ENCODE measurements at regions not wholly inside any gene's neighbourhood (a gene's known extent, or its start where the extent isn't known, plus 50 kb on each side); places are given as distances from the start of the nearest gene placed in this dataset.
"Not testable (repeated sequence)": the region's sequence is repeated elsewhere in the genome, so short reads cannot be mapped to it uniquely, and the experiment has no call there.

DNA sequence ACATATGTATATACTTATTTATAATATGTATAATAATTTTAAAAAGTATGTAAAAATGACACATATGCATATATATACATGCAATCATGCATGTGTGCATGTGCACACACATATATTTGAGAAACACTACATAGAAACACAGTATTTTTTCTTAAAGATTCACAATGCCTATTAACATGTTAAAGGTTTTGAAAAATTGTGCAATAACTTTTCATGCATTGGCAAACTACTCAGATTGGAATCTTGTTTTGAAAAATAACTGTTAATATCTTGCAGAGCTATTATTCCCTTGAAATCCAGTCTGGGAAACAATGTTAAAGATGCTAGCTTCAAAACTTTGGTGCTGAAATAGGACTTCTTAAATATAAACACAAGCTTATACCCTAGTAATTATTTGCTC lies 256.2 kb upstream of the P2RY1 start:
- DNase-seq (ENCODE audit: low read depth, low spot score), result no peak

DNA sequence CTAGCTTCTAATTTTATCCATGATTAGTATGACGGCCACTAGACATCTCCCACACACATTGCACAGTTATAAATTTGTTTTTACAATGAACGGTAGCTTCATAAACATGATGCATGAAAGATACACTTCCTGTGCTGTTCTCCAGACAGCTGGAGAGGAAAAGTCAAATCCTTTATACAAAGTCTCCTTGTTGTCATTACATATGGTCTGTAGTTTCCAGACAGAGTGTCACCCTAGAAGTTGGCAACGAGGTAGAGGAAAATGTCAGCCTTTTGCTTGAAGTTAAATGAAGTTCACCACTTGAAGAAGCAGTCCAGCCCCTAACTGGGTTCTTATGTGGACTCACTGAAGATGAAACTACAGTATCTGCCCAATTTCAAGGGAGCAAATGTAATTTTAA lies 253.0 kb upstream of the P2RY1 start:
- DNase-seq (ENCODE audit: low read depth, low spot score), result no peak

DNA sequence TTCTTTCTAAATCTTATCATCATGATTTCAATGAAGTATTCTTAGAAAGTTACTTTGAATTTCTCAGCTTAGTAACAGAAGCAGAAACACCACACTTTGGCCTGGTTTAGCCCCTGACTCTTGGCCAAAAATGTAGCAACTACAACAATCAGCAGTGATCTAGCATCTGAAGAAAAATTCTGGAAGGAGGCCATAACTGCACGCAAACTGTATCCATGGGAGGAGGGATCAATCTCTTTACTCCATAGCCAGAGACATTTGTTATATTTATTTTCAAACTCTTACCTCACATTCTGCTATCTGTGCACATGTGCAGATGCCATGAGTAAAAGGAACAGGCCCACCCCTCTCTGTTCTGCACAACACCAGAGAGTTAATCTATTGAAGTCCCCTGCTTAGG lies 251.0 kb upstream of the P2RY1 start:
- no peak for DNase-seq (ENCODE audit: low read depth, low spot score)

DNA sequence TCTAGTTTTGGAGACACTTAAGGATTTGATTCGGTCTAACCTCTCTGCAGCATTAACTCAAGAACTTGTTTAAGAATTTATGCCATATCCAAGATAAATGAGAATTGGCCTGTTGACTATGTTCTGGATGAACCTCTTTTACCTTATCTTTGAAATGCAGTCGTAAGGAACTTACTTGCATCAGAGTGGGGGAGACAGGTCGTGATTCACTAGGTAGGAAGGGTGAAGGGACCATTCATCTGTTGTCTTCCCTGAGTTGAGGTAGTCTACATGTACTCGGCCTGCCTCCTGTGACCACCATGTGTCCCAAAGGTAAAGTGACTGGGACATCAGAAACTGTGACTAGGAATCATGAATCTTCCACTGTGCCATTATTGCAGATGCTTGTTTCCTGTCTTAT lies 248.0 kb upstream of the P2RY1 start:
- no peak for DNase-seq (ENCODE audit: low read depth, low spot score)

DNA sequence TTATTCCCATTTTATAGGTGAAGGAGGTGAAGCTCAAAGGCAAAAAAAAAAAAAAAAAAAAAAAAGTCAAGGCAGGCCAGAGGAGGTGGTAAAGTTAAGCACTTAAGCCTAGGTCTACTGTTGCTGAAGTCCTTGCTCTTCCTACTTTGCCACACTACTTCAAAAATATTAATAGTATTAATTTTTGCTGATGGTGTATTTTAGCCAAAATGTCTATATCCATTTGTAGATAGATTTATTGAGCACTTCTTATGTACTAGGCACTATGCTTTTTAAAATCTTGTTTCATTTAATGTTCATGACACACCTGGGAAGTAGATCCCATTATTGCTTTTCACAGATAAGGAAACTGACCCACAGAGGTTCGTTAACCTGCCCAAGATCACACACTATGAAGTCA lies 247.1 kb upstream of the P2RY1 start:
- no peak for DNase-seq (ENCODE audit: low read depth, low spot score)

DNA sequence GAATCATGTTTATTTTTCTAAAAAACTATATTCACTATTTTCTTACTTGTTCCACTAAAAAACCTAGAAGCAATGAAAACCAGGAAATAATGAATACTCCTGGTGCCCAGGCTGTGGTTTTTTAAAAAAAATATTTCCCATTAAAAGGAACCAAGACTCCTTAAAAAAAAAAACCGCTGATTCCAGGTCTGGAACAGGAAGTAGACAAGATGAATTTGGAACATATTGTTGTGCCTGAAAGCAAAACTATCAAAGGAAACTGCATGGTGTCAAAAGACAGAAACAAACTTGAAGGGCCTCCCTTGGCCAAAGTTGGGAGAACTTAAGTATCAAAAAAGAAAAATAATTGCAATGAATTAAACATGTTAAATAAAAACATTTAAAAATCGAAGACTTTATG lies 245.3 kb upstream of the P2RY1 start:
- no peak for DNase-seq (ENCODE audit: low read depth, low spot score)

DNA sequence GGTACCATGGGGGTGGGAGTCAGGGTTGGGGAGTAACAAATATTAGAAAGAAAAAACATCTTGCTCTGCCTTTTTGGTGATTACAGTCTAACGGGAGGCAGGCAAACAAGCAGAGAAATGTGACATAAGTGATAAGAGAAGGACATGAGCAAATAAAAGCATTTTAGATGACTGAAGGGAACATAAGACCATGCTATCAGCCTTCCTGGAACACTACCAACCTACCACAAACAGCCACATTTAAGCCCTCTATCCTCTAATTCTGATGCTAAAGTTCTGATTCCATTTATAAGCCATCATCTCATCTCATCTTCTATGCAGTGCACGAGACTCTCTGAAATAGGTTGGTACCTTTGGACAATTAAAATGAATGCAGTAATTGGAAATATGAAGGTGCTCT lies 243.4 kb upstream of the P2RY1 start:
- DNase-seq (ENCODE audit: low read depth, low spot score), result no peak

DNA sequence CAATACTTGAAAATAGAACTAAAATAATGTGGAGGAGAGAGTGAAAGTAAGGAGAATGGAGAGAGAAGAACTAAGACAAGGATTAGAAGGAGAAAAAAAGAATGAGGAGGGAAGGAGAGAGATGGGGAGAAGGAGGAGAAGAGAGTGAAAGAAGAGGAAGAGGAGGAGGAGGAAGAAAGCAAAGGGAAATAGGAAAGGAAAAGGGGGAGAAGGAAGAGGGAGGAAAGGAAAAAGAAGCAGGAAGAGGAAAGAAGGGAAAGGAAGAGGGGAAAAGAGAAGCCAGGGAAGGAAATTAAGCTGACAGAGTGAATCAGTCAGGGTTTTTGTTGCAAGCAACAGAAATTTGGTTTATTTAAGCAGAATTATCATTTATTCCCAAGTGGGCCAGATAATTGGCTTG lies 241.7 kb upstream of the P2RY1 start:
- DNase-seq (ENCODE audit: low read depth, low spot score), result no peak

DNA sequence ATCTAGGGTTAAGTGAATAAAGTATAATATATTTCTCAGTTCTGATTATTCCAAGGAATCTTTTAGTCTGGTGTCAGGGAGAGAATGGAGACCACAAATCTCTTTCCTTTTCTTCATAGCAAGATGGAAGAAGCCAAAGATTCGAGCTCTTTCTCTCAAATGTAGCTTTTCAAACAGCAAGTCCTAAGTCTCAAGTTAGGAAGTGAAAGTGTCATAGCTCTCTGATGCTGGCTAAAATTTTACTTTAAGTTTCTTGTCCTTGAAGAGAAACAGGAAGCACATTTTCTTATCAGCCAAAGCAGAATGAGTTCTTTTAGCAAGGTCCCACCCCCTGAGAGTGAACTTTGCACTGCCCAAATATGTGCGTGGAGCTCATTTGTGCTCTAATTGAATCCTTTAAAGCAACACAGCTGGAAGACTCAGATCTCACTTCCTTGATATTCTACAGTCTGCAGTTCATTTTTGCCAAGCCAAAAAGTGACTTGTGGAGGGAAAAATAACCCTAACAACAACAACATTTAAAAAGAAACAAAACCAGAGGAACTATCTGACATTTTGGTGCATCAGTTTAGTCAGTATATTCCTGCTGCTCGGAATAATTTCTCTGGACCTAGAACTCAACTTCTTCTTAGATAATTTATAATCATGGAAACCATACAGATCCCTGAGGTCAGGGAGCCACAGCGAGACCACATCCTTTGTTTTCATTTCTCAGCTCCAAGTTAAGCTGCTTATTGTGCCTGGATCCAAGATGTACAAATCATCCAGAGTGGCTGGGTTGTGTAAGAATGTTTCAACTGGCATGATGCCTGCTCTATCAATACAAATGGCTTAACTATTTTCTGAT lies 238.7 kb upstream of the P2RY1 start:
- DNase-seq (ENCODE audit: low read depth, low spot score), result peak; percentile 82

DNA sequence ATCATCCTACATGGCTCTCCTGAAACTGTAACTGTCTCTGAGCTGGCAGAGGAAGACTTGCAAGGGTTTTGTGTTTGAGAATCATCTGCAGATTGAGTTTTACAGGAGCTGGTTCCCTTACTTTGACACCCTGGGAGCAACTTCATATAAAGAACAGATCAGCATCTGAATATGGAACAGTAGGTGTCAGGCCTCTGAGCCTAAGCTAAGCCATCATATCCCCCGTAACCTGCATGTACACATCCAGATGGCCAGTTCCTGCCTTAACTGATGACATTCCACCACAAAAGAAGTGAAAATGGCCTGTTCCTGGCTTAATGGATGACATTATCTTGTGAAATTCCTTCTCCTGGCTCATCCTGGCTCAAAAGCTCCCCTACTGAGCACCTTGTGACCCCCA lies 238.1 kb upstream of the P2RY1 start:
- not testable (repeated sequence) for DNase-seq (ENCODE audit: low read depth, low spot score)

DNA sequence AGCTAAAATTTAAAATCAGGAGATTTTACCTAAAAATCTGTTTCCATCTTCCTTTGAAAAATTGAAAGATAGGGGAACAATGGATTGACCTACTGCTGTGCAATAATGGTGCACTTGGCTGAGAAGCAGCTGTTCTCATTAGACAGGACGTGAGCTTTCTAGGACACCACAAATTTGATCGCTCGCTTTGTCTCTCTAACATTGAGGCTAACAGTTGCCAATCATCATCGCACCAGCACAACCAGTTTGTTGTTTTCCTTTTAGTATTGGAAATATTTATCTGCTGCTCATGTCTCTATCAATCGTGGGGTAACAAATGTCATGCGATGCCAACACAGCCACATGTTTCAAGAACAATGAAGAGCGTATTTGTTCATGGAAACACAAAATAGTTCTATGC lies 228.8 kb upstream of the P2RY1 start:
- DNase-seq (ENCODE audit: low read depth, low spot score), result no peak

DNA sequence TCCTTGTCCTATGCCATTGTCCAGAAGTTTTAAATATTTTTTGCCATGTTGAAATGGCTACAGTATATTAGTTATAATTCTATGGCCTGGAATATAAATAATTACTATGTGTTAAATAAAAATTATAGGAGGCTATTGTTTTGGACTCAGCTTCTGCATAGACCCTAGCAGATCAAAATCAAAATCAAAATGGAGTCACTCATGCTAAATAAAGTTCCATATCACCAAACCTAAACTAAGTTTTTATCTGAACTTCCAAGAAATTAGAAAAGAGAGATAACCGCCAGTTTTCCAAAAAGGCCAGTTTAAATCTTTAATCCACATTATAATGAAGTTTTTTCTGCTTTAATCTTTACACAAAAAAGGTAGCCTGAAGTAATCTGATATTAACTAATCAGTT lies 227.8 kb upstream of the P2RY1 start:
- no peak for DNase-seq (ENCODE audit: low read depth, low spot score)

DNA sequence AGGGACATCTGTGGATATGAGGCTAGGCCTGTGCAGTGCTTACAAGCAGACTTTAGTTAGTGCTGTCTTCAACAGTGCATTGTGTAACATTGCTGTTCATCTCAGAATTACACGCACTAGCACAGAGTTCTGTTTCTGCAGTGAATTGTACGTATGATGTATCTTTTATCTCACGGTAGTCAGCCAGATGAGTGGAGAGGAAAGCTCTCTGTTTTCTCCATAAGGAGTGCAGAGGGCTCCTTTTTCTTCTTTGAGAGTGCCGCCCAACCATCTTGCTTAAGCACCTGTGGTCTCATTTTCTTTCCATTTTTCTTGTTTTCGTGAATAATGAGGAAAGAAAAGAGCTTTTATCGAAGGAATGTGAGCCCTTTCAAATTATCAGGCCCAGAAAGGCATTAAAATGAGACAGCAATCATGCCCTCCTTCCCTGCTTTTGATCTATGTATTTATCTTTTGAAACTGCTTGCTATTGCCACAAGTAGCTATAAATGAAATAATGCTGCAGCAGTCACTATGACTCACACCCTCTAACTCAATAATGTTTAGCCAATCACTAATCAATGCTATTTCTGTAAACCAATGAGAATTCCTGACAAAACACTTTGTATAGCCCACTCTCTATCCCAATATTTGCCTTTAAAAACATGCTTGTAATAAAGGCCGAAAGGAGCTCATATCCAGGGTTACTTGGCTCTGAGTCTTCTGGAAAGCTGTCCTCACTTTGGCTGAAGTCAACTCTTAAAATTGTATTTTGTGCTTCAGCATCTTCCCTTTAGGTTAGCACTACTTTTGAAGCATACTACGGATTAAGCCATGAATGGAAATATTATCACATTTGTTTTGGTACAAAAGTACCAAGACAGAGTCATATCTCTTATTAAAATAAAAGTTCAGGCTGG lies 226.0 kb upstream of the P2RY1 start:
- DNase-seq (ENCODE audit: low read depth, low spot score), result no peak

DNA sequence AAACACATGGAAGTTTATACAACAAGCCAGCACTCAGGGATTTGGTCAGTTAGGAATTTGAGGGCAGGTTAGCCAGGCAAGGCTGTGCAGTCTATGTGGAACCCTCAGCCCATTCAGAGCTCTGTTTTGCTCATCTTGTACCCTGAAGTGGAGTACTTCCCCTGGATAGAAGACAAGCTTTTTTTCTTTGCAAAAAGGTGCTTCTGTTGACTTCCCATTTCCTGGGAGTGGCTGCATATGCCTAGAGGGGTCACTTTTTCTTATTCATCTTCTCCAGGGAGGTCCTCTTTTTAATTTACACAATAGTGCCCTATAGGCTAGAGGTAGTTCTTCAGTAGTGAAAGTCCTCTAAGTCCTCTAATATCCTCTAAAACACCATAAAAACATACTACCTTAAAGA lies 225.0 kb upstream of the P2RY1 start:
- no peak for DNase-seq (ENCODE audit: low read depth, low spot score)

DNA sequence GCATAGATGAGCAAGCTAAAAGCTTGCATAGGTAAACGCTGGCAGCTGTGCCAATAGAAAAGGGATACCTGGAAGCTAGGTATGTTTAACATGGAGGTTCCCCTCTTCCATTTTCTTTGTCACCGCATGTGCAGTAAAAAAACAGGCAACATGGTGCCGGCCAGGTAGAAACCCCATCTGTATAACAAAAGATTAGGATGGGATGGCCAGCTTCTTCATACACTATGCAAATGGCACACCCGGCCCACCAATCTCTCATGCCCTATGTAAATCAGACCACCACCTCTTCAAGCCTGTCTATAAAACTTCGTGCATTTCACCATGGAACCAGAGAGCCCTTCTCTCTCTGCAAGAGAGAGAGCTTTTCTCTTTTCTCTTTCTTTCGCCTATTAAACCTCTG lies 224.3 kb upstream of the P2RY1 start:
- DNase-seq (ENCODE audit: low read depth, low spot score), result no peak

DNA sequence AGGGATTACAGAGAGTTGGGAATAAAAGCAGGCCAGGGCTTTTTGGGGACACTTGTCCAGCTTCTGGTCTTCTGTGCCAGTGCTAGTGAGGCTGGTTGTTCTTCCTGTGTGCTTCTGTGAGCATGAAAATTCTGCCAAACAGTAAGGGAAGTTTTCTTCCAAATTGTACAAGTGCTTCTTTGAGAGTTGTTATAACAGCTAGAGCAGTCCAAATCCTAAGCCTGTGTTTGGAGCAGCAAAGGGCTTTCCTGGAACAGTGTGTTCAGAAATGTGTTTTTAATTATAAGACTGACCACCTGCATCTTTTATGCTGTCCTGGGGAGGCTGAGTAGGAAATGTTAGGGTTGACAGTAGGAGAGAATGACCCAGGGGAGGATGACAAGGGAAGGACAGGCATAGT lies 223.0 kb upstream of the P2RY1 start:
- DNase-seq (ENCODE audit: low read depth, low spot score), result no peak

DNA sequence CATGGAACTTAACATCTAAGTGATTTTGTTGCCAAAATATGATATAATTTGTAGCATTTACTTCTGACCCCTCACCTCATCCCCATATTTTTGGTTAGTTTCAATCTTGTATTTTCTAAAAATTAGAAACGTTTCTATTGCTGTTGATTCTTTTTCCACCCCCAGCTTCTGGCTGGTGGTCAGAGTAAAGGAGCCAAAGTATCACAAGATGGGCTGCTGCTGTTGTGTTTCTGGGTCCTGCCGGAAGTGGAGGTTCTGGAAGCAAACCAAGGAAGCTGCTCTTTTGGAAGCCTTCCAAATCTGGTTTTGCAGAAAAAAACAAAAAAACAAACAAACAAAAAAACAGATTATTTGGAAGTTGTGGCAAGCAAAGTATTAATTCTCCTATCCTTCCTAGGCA lies 221.1 kb upstream of the P2RY1 start:
- DNase-seq (ENCODE audit: low read depth, low spot score), result no peak

DNA sequence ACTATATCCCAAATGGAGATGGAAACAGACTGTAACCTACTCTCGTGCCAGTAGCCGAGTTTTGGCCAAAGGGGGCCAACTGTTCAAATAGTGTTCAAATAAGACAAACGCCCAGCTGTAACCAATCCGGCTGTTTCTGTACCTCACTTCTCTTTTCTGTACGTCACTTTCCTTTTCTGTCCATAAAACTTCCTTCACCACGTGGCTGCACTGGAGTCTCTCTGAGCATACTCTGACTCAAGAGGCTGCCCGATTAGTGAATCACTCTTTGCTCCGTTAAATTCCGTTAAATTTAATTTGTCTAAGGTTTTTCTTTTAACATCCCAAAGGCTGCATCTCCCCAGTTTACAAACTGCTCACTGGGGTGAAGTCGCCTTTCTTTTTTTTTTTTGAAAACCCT lies 219.2 kb upstream of the P2RY1 start:
- DNase-seq (ENCODE audit: low read depth, low spot score), result no peak

DNA sequence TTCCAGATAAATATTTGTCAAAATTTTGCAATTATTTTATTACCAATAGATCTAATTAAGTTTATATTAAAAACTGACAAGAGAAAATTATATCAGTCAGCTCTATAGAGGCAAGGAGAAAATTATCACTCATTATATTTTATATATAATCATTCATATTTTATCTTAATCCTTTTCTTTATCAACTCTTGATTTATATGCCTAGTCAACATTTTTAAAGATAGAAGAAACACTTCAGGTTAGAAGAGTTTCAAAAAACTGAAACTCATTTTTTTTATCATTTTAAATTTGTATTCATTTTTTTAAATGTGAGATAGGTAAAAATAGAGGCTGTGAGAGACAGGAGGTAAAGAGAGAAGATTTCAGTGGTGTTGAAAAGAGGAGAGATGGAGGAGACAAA lies 217.3 kb upstream of the P2RY1 start:
- DNase-seq (ENCODE audit: low read depth, low spot score), result no peak

DNA sequence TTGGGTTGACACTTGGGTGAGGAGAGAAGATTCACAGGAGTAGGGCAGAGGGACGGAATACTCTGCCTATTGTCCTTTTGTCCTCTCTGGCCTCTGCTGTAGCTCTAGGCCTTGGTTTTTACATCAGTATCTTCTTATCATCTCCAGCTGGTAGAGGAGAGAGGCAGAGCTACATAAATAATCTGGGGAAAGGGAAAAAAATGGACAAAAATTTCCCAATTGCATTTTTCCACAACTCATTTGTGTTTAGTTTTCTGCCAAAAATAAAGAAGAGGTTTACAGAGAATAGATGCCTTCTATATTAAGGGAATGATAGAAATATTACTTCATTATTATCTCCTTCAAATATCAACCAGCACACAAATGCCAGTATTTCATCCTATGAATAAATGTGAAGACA lies 216.4 kb upstream of the P2RY1 start:
- DNase-seq (ENCODE audit: low read depth, low spot score), result no peak

DNA sequence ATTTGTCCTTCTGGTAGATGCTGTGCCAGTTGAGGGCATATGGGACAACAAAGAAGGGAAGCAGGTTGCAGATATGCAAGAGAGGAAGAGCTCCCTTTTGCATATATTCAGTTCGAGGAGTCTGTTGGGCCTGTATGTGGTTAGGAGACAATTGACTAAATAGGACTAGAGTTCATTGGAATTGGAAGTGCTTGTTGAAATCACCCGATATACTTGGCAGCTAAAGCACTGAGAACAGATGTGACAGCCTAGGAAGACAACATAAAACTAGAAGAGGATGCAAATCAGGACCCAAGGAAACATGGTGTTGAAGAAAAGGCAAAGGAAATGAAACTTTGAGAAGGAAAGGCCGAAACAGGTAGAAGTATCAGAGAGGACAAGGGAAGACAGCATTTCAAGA lies 215.2 kb upstream of the P2RY1 start:
- no peak for DNase-seq (ENCODE audit: low read depth, low spot score)

DNA sequence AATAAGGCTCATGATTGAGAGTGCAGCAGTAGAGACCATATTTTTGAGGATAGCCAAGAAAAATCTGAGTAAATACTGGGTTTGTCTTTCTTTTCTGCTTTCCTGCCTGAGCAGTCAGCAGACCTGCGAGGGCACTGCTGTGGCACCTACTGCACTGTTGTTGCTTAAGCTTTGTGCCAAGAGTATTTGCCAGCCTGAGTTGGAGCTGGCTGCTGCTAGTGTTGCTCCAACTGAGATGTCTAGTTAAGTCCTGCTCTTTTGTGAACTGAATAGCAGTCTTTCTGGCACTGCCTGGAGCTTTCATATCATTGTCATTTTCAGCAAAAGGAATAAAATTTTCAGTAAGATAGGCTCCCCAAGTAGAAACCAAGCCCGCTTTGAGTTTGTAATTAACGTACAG lies 214.5 kb upstream of the P2RY1 start:
- DNase-seq (ENCODE audit: low read depth, low spot score), result no peak

Measured in smooth muscle cell of the brain vasculature (primary cell).